ENCODE measurements at regions not wholly inside any gene's neighbourhood (a gene's known extent, or its start where the extent isn't known, plus 50 kb on each side); places are given as distances from the start of the nearest gene placed in this dataset.

- peak in 11 of 56 donors; percentile 6 to 30 (median 15) for DNase-seq
These were observed 63.0 kb upstream of the EGFR start for GRCh38 chr7:54955696-54956420.

- no peak for DNase-seq
These were observed 62.0 kb upstream of the EGFR start for GRCh38 chr7:54956865-54957264.

GRCh38 chr7:54960517-54960916 is 58.3 kb upstream of the EGFR start:
- DNase-seq: no peak

GRCh38 chr7:54961391-54961790 is 57.4 kb upstream of the EGFR start:
- DNase-seq: no peak

GRCh38 chr7:54963155-54963554 is 55.7 kb upstream of the EGFR start:
- no peak for DNase-seq

- DNase-seq: no peak
These were observed 54.7 kb upstream of the EGFR start for GRCh38 chr7:54964136-54964535.

- no peak for DNase-seq
These were observed 51.4 kb upstream of the EGFR start for GRCh38 chr7:54967377-54967776.

- DNase-seq: no peak
These were observed 50.8 kb upstream of the EGFR start for GRCh38 chr7:54968018-54968417.
